BJ (cell line): ENCODE measurements at regions not wholly inside any gene's neighbourhood (a gene's known extent, or its start where the extent isn't known, plus 50 kb on each side); places are given as distances from the start of the nearest gene placed in this dataset.

Experiments used
- CTCF ChIA-PET: fragments of 350-600 bp; formaldehyde crosslinking; extraction: SDS; loops from one replicate; lab custom pipeline; 2021; ENCODE audit warnings: antibody characterized with exemption, inconsistent platforms; lab: Yijun Ruan, JAX
- POLR2A ChIA-PET: fragments of 300-600 bp; sonication (Branson Sonifier 250); formaldehyde crosslinking; extraction: SDS; loops from one replicate; lab custom pipeline; 2021; ENCODE audit warnings: antibody characterized with exemption; lab: Charles Lee
- DNase-seq: peaks from one replicate; pipeline ENCODE4 v3.0.0-alpha.2; 2011; ENCODE audit warnings: low read depth
- H3K27me3 ChIP-seq: 2 replicates; pipeline ENCODE4 v1.6.0; 2011; ENCODE audit warnings: low read length; ENCODE audit not compliant: control insufficient read depth, insufficient read depth
- H3K36me3 ChIP-seq: 2 replicates; pipeline ENCODE4 v1.5.1; 2011; ENCODE audit warnings: low read length; ENCODE audit not compliant: control insufficient read depth, insufficient read depth
- H3K4me3 ChIP-seq: 2 replicates; pipeline ENCODE4 v1.5.1; 2011; ENCODE audit warnings: low read depth, mild to moderate bottlenecking, control low read depth, low read length
- CTCF ChIP-seq: IDR thresholded peaks from 2 replicates; pipeline ENCODE4 v1.5.1; 2011; ENCODE audit warnings: low read depth, mild to moderate bottlenecking, control low read depth, inconsistent platforms, low read length, moderate library complexity; ENCODE audit not compliant: insufficient read depth

- ChIA-PET CTCF (interaction anchor here (0.6 to 3.1 kb wide), 3 partner anchors 67 to 139 kb away, joined by 3 to 11 read pairs (median 5); no protein-coding TSS in a partner anchor), POLR2A (no interaction called here)
- no peak overlapping the region for H3K4me3 ChIP-seq
- TF ChIP-seq CTCF = no peak
- DNase-seq = no peak
- H3K36me3 ChIP-seq = no peaks in the 10 kb centered on the region
- H3K27me3 ChIP-seq = peaks cover 2% of the 10 kb centered on the region
Observed at GRCh38 chr2:240299710-240300068, 135.8 kb upstream of the GPC1 start.

- no peaks in the 10 kb centered on the region for H3K36me3 ChIP-seq
- POLR2A ChIA-PET = no interaction called here
- peaks cover 2% of the 10 kb centered on the region for H3K27me3 ChIP-seq
- no peak for TF ChIP-seq CTCF
- no peak for DNase-seq
- no peak overlapping the region for H3K4me3 ChIP-seq
- CTCF ChIA-PET = interaction anchor here (0.6 to 3.1 kb wide), 3 partner anchors 67 to 138 kb away, joined by 3 to 11 read pairs (median 5); no protein-coding TSS in a partner anchor
Observed at GRCh38 chr2:240300261-240300821, 135.1 kb upstream of the GPC1 start.

- POLR2A ChIA-PET = no interaction called here
- no peak for TF ChIP-seq CTCF
- CTCF ChIA-PET = interaction anchor here (2.0 to 3.1 kb wide), 2 partner anchors 68 to 138 kb away, joined by 5 to 11 read pairs; no protein-coding TSS in a partner anchor
- no peak for DNase-seq
- Histone ChIP-seq H3K4me3 (no peak overlapping the region), H3K36me3 (no peaks in the 10 kb centered on the region), H3K27me3 (peaks cover 2% of the 10 kb centered on the region)
Observed at GRCh38 chr2:240300840-240301239, 134.6 kb upstream of the GPC1 start.

GRCh38 chr2:240301256-240301795 lies 134.1 kb upstream of the GPC1 start:
- no peak overlapping the region for H3K4me3 ChIP-seq
- POLR2A ChIA-PET = no interaction called here
- no peak for TF ChIP-seq CTCF
- peaks cover 2% of the 10 kb centered on the region for H3K27me3 ChIP-seq
- H3K36me3 ChIP-seq = no peaks in the 10 kb centered on the region
- CTCF ChIA-PET = interaction anchor here (1.0 to 2.0 kb wide), 2 partner anchors 68 to 150 kb away, joined by 3 to 5 read pairs; no protein-coding TSS in a partner anchor
- no peak for DNase-seq

- Histone ChIP-seq H3K36me3 (no peaks in the 10 kb centered on the region), H3K4me3 (no peak overlapping the region), H3K27me3 (peaks cover 2% of the 10 kb centered on the region)
- ChIA-PET CTCF (interaction anchor here (1.0 kb wide), 1 partner anchor 149 kb away, joined by 3 read pairs; no protein-coding TSS in a partner anchor), POLR2A (no interaction called here)
- TF ChIP-seq CTCF = no peak
- DNase-seq = no peak
Observed at GRCh38 chr2:240302041-240302440, 133.4 kb upstream of the GPC1 start.
